Kidney tubule cell (primary cell): ENCODE measurements at regions not wholly inside any gene's neighbourhood (a gene's known extent, or its start where the extent isn't known, plus 50 kb on each side); places are given as distances from the start of the nearest gene placed in this dataset.

Source experiments
- DNase-seq: peaks from one replicate; pipeline ENCODE4 v3.0.0-alpha.2; 2018; ENCODE audit warnings: low spot score

DNA sequence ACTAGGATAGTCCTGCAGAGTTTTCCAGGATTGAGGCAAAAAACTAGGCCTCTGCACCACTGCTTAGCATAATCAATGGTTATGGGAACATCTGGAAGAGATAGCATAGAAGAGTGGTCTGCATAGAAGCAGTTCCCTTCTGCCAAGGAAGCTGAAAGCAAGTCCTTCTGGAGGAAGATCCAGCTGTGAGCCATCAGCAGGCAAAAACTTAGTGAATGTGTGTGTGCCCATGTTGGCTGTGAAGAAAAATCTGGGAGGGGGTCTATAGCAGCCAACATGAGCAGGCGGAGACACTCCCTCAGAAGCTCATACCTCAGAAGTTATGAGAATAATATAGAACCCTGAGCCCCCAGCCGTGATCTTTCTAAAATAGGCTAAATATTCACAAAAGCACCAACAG, 228.1 kb upstream of the STEAP1 start:
- no peak for DNase-seq

DNA sequence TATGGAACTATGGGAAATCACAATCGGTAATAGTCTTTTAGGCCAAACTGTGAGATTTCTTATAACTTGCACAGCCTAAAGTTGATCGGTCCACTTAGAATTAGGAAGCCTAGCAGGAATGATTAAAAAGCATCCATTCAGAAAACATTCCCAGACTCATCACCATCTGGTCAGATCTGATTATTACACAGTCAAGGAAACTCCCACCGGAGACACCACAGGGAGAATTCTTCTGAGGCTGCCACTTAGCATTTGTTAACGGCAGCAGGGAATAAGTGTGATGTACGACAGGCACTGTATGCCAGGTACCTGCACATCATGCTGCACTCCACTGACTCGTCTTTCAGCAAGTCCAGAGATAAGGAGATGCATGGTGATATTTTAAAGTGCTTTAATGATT, 227.6 kb upstream of the STEAP1 start:
- no peak for DNase-seq

GRCh38 chr7:89927762-89928161, 226.5 kb upstream of the STEAP1 start:
- no peak for DNase-seq

- DNase-seq = no peak
These were observed 225.8 kb upstream of the STEAP1 start for GRCh38 chr7:89928451-89928850.

DNA sequence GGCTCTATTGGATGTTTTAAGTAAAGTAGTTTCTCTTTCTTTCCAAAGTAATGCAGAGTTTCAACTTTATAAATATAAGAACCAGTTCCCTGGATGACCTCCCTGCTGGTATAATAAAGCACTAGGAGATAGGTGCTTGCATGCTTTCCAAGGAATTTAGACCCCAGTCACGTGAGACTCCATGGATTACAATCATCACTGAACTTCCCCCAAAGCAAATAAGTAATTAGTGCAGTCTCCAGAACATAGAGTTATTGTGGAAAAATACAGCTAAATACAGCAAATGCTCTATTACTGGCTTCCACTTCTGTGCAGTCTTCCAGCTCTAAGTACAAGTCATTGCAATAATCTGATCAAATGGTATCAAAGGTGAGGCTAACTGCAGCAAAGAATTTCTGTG, 220.2 kb upstream of the STEAP1 start:
- DNase-seq = no peak

GRCh38 chr7:89943525-89944050, 210.7 kb upstream of the STEAP1 start:
- DNase-seq = no peak

DNA sequence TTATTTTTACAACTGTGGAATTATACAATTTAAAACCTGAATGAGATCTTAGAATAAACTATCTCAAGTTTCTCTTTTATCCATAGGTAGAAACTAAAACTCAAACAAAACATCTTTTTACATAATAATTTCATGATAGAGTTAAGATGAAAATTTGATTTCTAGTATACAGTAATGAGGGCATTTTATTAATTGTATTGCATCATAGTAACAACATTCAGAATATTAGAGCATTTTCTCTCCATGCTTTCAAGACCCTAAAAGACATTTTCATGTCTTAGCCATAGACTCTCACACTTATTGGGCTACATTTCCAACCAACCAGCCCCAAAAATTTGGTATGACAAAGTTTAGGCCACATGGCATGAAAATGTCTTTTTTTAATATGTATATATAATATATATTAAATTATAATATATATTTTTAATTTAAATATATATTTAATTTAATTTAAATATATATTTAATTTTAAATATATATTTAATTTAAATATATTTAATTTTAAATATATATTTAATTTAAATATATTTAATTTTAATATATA, 195.7 kb upstream of the STEAP1 start:
- no peak for DNase-seq

DNA sequence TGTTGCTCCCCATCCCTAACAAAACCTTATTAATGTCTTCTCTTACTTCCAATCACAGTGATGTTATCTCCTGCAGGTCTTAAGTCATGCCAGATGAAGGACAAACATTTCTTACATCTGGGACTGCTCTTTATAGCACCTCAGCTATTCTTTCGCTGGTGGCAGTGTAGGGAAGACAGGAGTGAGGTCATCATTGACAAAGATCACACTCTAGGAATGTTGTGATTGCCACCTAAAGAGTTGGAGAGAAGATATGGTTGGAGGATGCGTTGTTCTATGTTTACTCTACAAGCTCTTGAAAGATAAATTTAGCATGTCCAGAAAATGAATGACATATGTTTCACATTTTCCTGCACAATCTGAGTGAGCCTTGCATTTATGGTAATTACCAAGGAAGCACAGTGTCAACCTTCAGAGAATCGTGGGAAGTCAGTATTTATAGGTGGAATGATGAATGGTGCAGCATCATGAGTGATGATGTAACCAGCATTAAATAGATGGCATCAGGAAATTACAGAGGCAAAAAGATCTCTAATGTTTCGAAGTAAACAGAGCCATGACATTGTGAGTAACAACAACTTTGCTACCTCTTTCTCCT, 188.1 kb upstream of the STEAP1 start:
- no peak for DNase-seq

DNA sequence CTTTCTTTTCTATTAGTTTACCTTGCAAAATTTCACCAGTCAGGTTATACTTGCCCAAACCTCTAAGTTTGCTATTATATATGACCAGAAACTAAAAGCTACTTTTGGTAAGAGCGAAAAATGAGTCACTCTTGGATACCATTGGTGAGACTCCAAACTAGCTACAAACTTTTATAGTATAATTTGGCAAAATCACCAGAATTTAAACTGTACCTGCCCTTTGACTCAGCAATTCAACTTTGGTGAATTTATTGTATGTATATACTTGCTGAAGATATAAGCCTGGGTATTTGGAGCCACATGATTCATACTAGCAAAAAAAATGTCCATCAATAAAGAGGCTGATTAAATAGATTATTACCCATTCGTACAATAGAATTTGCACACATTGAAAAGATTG, 178.7 kb upstream of the STEAP1 start:
- DNase-seq = no peak

DNA sequence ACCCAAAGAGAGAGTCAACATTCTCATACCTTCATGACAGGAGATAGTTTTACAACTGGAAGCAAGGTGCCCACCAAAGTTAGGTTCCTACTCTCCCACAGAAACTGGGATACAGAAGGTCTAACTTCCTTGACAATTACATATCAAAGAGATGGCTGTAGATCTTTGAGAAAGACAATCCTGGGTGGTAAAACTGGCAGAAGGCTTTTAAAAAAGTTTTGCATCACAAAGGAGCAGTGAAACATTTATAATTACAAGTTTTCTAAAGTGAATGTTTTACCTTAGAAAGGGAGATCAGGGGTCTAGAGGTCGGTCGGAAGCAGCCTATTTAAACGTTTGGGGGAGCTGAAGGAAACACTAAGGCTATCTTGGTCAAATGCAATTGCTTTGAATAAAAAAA, 166.6 kb upstream of the STEAP1 start:
- no peak for DNase-seq

GRCh38 chr7:89988074-89988473, 166.2 kb upstream of the STEAP1 start:
- DNase-seq = peak; percentile 16

DNA sequence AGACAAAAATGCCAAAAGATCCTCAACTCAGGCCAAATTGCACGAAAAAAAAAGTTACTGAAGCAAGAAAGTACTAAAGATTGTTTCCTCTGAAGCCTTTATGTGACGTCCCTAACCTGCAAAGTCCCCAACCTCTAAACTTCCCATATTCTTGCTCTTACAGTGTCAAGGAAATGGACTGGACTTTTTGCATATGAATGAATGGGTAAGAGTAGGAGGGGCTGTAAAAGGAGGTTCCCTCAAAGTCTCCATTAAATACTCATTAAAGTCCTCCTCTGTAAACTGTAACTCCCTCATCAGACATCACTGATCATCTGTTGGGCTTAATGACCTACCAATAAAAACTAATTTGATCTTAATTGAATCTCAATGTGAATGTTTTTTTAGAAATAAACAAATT, 164.8 kb upstream of the STEAP1 start:
- no peak for DNase-seq

DNA sequence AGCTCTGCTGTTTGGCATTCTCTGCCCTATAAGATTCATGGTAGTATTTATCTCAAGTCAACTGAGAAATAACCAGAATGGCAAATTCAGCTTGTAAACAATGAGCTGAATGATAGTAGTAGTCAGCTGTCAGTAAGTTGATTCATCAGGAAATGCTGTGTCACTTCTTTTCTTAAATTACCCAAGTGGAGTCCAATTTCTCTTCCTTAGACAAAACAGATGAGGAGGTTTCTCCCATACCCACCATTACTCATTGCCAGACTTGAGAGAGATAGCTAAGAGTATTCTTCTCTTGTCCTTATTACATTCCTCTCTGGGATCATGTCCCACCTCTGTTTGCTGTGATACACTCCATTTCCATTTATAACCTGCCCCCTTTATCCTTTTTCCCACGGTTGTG, 159.8 kb upstream of the STEAP1 start:
- DNase-seq = peak; percentile 5

DNA sequence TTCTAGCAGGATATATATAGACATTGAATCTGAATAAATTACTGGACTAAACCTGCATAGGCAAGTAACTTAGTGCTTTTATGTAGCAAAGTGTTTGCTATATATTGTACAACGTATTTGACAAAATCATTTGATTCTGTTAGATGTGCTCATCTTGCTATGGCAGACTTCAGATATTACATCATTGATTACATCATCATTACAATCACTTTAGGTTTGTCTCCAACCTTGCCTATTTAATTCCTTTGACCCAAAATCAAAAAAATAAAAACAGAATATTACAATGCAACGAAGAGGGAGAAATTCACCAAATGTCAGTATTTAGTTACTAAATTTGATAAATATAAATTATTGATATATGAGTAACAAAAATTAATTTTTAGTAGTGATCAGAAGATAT, 155.7 kb upstream of the STEAP1 start:
- no peak for DNase-seq

GRCh38 chr7:90005836-90006235, 148.4 kb upstream of the STEAP1 start:
- DNase-seq = no peak

- DNase-seq = no peak
These were observed 147.1 kb upstream of the STEAP1 start for GRCh38 chr7:90007001-90007654.

- DNase-seq = no peak
These were observed 146.4 kb upstream of the STEAP1 start for GRCh38 chr7:90007831-90008230.

- no peak for DNase-seq
These were observed 132.1 kb upstream of the STEAP1 start for GRCh38 chr7:90022213-90022612.

DNA sequence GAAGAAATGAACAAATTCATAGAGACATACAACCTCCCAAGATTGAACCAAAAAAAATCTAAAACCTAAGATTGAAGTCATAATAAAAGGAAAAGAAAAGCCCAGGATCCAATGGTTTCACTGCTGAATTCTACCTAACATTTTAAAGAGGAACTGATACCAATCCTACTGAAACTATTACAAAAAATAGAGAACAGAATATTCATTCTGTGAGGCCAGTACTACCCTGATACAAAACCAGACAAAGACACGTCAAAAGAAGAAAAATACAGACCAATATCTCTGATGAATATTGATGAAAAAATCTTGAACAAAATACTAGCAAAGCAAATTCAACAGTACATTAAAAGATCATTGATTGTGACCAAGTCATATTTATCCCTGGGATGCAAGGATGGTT, 128.5 kb upstream of the STEAP1 start:
- DNase-seq = no peak

- DNase-seq = no peak
These were observed 120.4 kb upstream of the STEAP1 start for GRCh38 chr7:90033850-90034249.

DNA sequence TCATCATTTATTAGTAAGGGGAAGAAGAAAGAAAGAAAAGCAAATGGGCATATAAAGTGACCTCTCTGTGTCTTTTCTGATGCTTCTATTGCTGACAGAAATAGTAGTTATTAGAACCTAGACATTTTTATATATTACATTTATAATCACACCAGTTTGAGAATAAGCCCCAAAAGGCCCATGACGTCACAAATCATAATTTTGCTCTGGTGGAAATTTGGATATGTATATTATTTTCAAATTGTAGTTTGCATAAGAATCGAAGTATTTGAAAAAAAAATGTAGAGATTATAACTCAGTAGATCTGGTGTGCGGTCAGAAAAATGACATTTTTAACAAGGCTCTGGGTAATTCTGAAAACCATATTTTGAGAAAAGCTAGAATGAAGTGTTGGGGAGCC, 101.2 kb upstream of the STEAP1 start:
- DNase-seq = no peak

GRCh38 chr7:90061077-90061476, 93.2 kb upstream of the STEAP1 start:
- no peak for DNase-seq

GRCh38 chr7:90064370-90064769, 89.9 kb upstream of the STEAP1 start:
- DNase-seq = no peak

DNA sequence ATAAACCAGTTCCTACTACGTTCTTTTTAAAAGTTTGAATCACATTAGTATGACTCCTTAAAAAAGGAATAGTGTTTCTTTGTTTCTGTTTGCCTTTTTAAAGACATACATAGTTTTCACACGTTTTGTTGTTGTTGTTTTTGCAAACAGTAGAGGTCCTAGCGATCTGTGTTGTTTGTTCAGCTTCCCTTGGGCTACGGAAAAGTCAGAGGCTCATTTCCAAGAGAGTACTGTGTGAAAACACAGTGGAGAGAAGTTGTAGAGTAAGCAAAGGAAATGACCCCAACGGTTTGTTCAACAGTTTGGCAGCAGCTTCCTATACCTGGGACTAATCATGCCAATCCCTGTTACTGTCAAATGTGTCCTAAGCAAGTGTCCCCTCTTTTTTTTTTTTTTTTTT, 87.1 kb upstream of the STEAP1 start:
- no peak for DNase-seq
